Gastrocnemius medialis (tissue), 4 donors: ENCODE measurements at regions not wholly inside any gene's neighbourhood (a gene's known extent, or its start where the extent isn't known, plus 50 kb on each side); places are given as distances from the start of the nearest gene placed in this dataset.
A peak's percentile ranks its signal among the peaks of the same experiment; 100 is the strongest.

Experiments
- ATAC-seq, 2 donors: fragments of 150-250 bp; one replicate each; pipeline ENCODE4 v1.9.1; 2016
- DNase-seq, 2 donors: peaks; one replicate each; pipeline ENCODE4 v3.0.0-alpha.2; 2019
- H3K27ac ChIP-seq, 4 donors: fragments of 200-600 bp; sonication (generic); 1 replicate in 1 of 4; 2 replicates in 3 of 4; pipeline ENCODE4 v1.5.1; 2016 to 2018; ENCODE audit warnings: mild to moderate bottlenecking in 2 of 4, moderate library complexity in 1 of 4
- H3K27me3 ChIP-seq, 3 donors: fragments of 200-600 bp; sonication (generic) in 2 of 3; 1 replicate in 1 of 3; 2 replicates in 2 of 3; pipeline versions ENCODE4 v1.5.1 to v1.6.0; 2016 to 2019; ENCODE audit warnings: mild to moderate bottlenecking in 1 of 3, moderate library complexity in 1 of 3
- H3K36me3 ChIP-seq, 2 donors: fragments of 200-600 bp; sonication (generic) in 1 of 2; one replicate each; pipeline ENCODE4 v1.5.1; 2017 to 2018
- H3K4me1 ChIP-seq, 2 donors: fragments of 200-600 bp; sonication (generic) in 1 of 2; one replicate each; pipeline ENCODE4 v1.5.1; 2016 to 2017; ENCODE audit warnings: mild to moderate bottlenecking in 2 of 2
- H3K4me3 ChIP-seq, 4 donors: fragments of 200-600 bp; sonication (generic) in 3 of 4; 1 replicate in 1 of 4; 2 replicates in 3 of 4; pipeline ENCODE4 v1.5.1; 2016 to 2019; ENCODE audit warnings: mild to moderate bottlenecking in 2 of 4
- H3K9me3 ChIP-seq, 3 donors: fragments of 200-600 bp; sonication (generic) in 2 of 3; 1 replicate in 1 of 3; 2 replicates in 2 of 3; pipeline ENCODE4 v1.5.1; 2016 to 2019
- CTCF ChIP-seq, 5 experiments: fragments of 450-650 bp in 3 of 5; fragments of 200-600 bp in 2 of 5; sonication (generic) in 2 of 5; IDR thresholded peaks in 4 of 5; conservative IDR thresholded peaks in 1 of 5; 1 replicate in 4 of 5; 2 replicates in 1 of 5; pipeline ENCODE4 v1.5.1; 2016 to 2019; ENCODE audit warnings: antibody characterized with exemption in 5 of 5, mild to moderate bottlenecking in 3 of 5, moderate library complexity in 3 of 5
- POLR2A ChIP-seq, 2 donors: fragments of 450-650 bp; IDR thresholded peaks; one replicate each; pipeline ENCODE4 v1.6.1; 2017; ENCODE audit warnings: antibody characterized with exemption in 2 of 2, mild to moderate bottlenecking in 2 of 2, moderate library complexity in 2 of 2
- in situ Hi-C, 4 donors: fragments of 200-750 bp; cut with MboI; loops; one replicate each; pipeline versions ENCODE4 v1.15.0 to v1.8.0; 2017; ENCODE audit warnings: low sequenced_read_pairs in 4 of 4
- intact Hi-C: fragments of 100-400 bp; cut with DNase I; formaldehyde crosslinking; loops from one replicate; pipeline ENCODE4 v1.15.1; 2023; ENCODE audit warnings: low total_unique reads

- Histone ChIP-seq H3K9me3 (no peaks in the 10 kb centered on the region), H3K4me3 (no peak overlapping the region), H3K4me1 (peaks cover 11 to 17% of the 10 kb centered on the region in 2 donors), H3K27ac (peak overlapping the region; percentile 35 to 87 (median 79)), H3K36me3 (no peaks in the 10 kb centered on the region), H3K27me3 (no peaks in the 10 kb centered on the region)
- TF ChIP-seq POLR2A (IDR thresholded peaks at IDR 0.05): no peak
- no peak for TF ChIP-seq CTCF (IDR thresholded peaks at IDR 0.05 in 4 of 5, conservative IDR thresholded peaks at IDR 0.05 in 1 of 5)
- in situ Hi-C loops: no loop called here
- intact Hi-C loops: loop anchor here (5.0 to 10.0 kb wide), 2 partner anchors 187 to 326 kb away; partner anchors contain the start of genes FGGY and JUN
- ATAC-seq: no peak
- DNase-seq: no peak
Measured at GRCh38 chr1:59107916-59108315, 189.0 kb upstream of the FGGY start.

GRCh38 chr1:59108481-59109317 is 188.2 kb upstream of the FGGY start:
- TF ChIP-seq POLR2A (IDR thresholded peaks at IDR 0.05): no peak
- TF ChIP-seq CTCF (IDR thresholded peaks at IDR 0.05 in 4 of 5, conservative IDR thresholded peaks at IDR 0.05 in 1 of 5): no peak
- no peaks in the 10 kb centered on the region for H3K9me3 ChIP-seq
- intact Hi-C loops (loop anchor here (5.0 to 10.0 kb wide), 2 partner anchors 186 to 326 kb away; partner anchors contain the start of genes FGGY and JUN), in situ Hi-C loops (no loop called here)
- no peak overlapping the region for H3K4me3 ChIP-seq
- ATAC-seq: no peak
- DNase-seq: no peak
- H3K36me3 ChIP-seq: no peaks in the 10 kb centered on the region
- peaks cover 11 to 17% of the 10 kb centered on the region in 2 donors for H3K4me1 ChIP-seq
- H3K27ac ChIP-seq: peak overlapping the region in 3 of 4 donors; percentile 78 to 87 (median 80)
- no peaks in the 10 kb centered on the region for H3K27me3 ChIP-seq

- DNase-seq (no peak), ATAC-seq (no peak)
- Histone ChIP-seq H3K27ac (no peak overlapping the region), H3K9me3 (no peaks in the 10 kb centered on the region), H3K27me3 (no peaks in the 10 kb centered on the region), H3K36me3 (no peaks in the 10 kb centered on the region), H3K4me3 (no peak overlapping the region), H3K4me1 (peaks cover 11 to 21% of the 10 kb centered on the region in 2 donors)
- TF ChIP-seq CTCF (IDR thresholded peaks at IDR 0.05 in 4 of 5, conservative IDR thresholded peaks at IDR 0.05 in 1 of 5) (no peak), POLR2A (IDR thresholded peaks at IDR 0.05) (no peak)
- intact Hi-C loops (no loop called here), in situ Hi-C loops (no loop called here)
Measured at GRCh38 chr1:59110271-59110670, 186.6 kb upstream of the FGGY start.

GRCh38 chr1:59113876-59114457 is 182.9 kb upstream of the FGGY start:
- Histone ChIP-seq H3K36me3 (no peaks in the 10 kb centered on the region), H3K4me1 (peaks cover 0 to 4% of the 10 kb centered on the region in 2 donors), H3K27ac (no peak overlapping the region), H3K4me3 (no peak overlapping the region), H3K9me3 (no peaks in the 10 kb centered on the region), H3K27me3 (no peaks in the 10 kb centered on the region)
- DNase-seq (no peak), ATAC-seq (no peak)
- TF ChIP-seq CTCF (IDR thresholded peaks at IDR 0.05 in 4 of 5, conservative IDR thresholded peaks at IDR 0.05 in 1 of 5): no peak
- TF ChIP-seq POLR2A (IDR thresholded peaks at IDR 0.05): no peak
- intact Hi-C loops (no loop called here), in situ Hi-C loops (no loop called here)
